SK-N-SH (cell line): ENCODE measurements at regions not wholly inside any gene's neighbourhood (a gene's known extent, or its start where the extent isn't known, plus 50 kb on each side); places are given as distances from the start of the nearest gene placed in this dataset.

Experiments used
- CTCF ChIA-PET: fragments of 300-600, 350-600 bp; formaldehyde crosslinking; extraction: SDS; loops from one replicate; lab custom pipeline; 2021; lab: Yijun Ruan, JAX
- POLR2A ChIA-PET: fragments of 350-600 bp; sonication (Branson Sonifier 250); formaldehyde crosslinking; extraction: SDS; loops from one replicate; lab custom pipeline; 2020; ENCODE audit warnings: antibody characterized with exemption, inconsistent platforms; lab: Yijun Ruan, JAX
- DNase-seq: peaks from one replicate; pipeline ENCODE4 v3.0.0; 2012
- H2AFZ ChIP-seq: fragments of 200-600 bp; sonication (generic); 2 replicates; pipeline ENCODE4 v1.8.1; 2016; ENCODE audit warnings: antibody characterized with exemption, mild to moderate bottlenecking, low read depth
- H3F3A ChIP-seq: fragments of 200-600 bp; sonication (generic); replicated peaks from 2 replicates; pipeline ENCODE3; 2016; ENCODE audit warnings: antibody characterized with exemption, mild to moderate bottlenecking; ENCODE audit not compliant: insufficient read depth
- H3K27ac ChIP-seq, 2 experiments: fragments of 200-500 bp in 1 of 2; fragments of 200-600 bp in 1 of 2; sonication (Bioruptor generic) in 1 of 2; sonication (generic), shearing (Covaris generic) in 1 of 2; 2 replicates each; pipeline versions ENCODE4 v1.5.1 to v1.6.1; 2014 to 2016; ENCODE audit warnings: low read depth in 2 of 2, inconsistent platforms in 1 of 2, low read length in 1 of 2, mild to moderate bottlenecking in 1 of 2, mixed read lengths in 1 of 2
- H3K27me3 ChIP-seq: fragments of 200-600 bp; sonication (generic), shearing (Covaris generic); 2 replicates; pipeline ENCODE4 v1.6.1; 2016; ENCODE audit warnings: mixed run types; ENCODE audit not compliant: insufficient read depth
- H3K36me3 ChIP-seq, 2 experiments: fragments of 200-500 bp in 1 of 2; fragments of 200-600 bp in 1 of 2; sonication (Bioruptor generic) in 1 of 2; sonication (generic) in 1 of 2; replicated peaks in 1 of 2; 2 replicates each; pipeline versions ENCODE3 to v1.5.1; 2014 to 2016; ENCODE audit warnings: low read length in 1 of 2, mild to moderate bottlenecking in 1 of 2; ENCODE audit not compliant: insufficient read depth in 2 of 2, control insufficient read depth in 1 of 2
- H3K4me1 ChIP-seq, 2 experiments: fragments of 200-500 bp in 1 of 2; fragments of 200-600 bp in 1 of 2; sonication (Bioruptor generic) in 1 of 2; sonication (generic), shearing (Covaris generic) in 1 of 2; 2 replicates each; pipeline versions ENCODE4 v1.5.1 to v1.6.1; 2014 to 2016; ENCODE audit warnings: low read depth in 1 of 2, low read length in 1 of 2, mixed run types in 1 of 2; ENCODE audit not compliant: insufficient read depth in 2 of 2, control insufficient read depth in 1 of 2
- H3K4me2 ChIP-seq: fragments of 200-600 bp; sonication (generic), shearing (Covaris generic); 2 replicates; pipeline ENCODE4 v1.6.1; 2017; ENCODE audit warnings: mixed run types
- H3K4me3 ChIP-seq, 2 experiments: fragments of 200-500 bp in 1 of 2; fragments of 200-600 bp in 1 of 2; sonication (Bioruptor generic) in 1 of 2; sonication (generic), shearing (Covaris generic) in 1 of 2; 2 replicates each; pipeline versions ENCODE4 v1.5.1 to v1.8.1; 2014 to 2016; ENCODE audit warnings: low read depth in 2 of 2, inconsistent platforms in 1 of 2, low read length in 1 of 2, mild to moderate bottlenecking in 1 of 2, mixed read lengths in 1 of 2, moderate library complexity in 1 of 2
- H3K79me2 ChIP-seq: fragments of 200-600 bp; sonication (generic); 2 replicates; pipeline ENCODE4 v1.8.1; 2017; ENCODE audit warnings: mild to moderate bottlenecking; ENCODE audit not compliant: insufficient read depth
- H3K9ac ChIP-seq: fragments of 200-600 bp; sonication (generic); 2 replicates; pipeline ENCODE4 v1.6.1; 2017; ENCODE audit warnings: mixed run types
- H3K9me2 ChIP-seq: fragments of 200-600 bp; sonication (generic); 2 replicates; pipeline ENCODE4 v1.6.1; 2017; ENCODE audit warnings: mixed run types
- H3K9me3 ChIP-seq: fragments of 200-600 bp; sonication (generic); 2 replicates; pipeline ENCODE4 v1.6.1; 2017; ENCODE audit warnings: mixed run types, mild to moderate bottlenecking, moderate library complexity
- H4K20me1 ChIP-seq: fragments of 200-600 bp; sonication (generic); 2 replicates; pipeline ENCODE4 v1.6.1; 2017; ENCODE audit warnings: mild to moderate bottlenecking, mixed run types; ENCODE audit not compliant: insufficient read depth
- EP300 ChIP-seq, 2 experiments: IDR thresholded peaks; 2 replicates each; pipeline versions ENCODE4 v1.4.0 to v1.6.1; 2012; ENCODE audit warnings: borderline replicate concordance in 1 of 2, low read depth in 1 of 2, low read length in 1 of 2
- FOXJ3 ChIP-seq: sonication (generic); formaldehyde crosslinking; IDR thresholded peaks from 2 replicates; pipeline ENCODE4 v1.5.1; 2020; ENCODE audit warnings: mild to moderate bottlenecking, missing genetic modification reagents
- JUND ChIP-seq: IDR thresholded peaks from 2 replicates; pipeline ENCODE4 v1.4.0; 2012
- NFIC ChIP-seq: IDR thresholded peaks from 2 replicates; pipeline ENCODE4 v1.4.0; 2012; ENCODE audit warnings: borderline replicate concordance
- POLR2AphosphoS5 ChIP-seq: IDR thresholded peaks from 2 replicates; pipeline ENCODE4 v1.6.1; 2012; ENCODE audit warnings: low read depth, low read length
- RAD21 ChIP-seq: IDR thresholded peaks from 2 replicates; pipeline ENCODE4 v1.6.1; 2012; ENCODE audit warnings: mild to moderate bottlenecking, low read length
- REST ChIP-seq: IDR thresholded peaks from 2 replicates; pipeline ENCODE4 v1.6.1; 2012; ENCODE audit warnings: mild to moderate bottlenecking, low read depth, low read length, moderate library complexity
- SIN3A ChIP-seq: IDR thresholded peaks from 2 replicates; pipeline ENCODE4 v1.6.1; 2012; ENCODE audit warnings: low read depth, mild to moderate bottlenecking, low read length, moderate library complexity, borderline replicate concordance
- SMC3 ChIP-seq: IDR thresholded peaks from 2 replicates; pipeline ENCODE4 v1.6.1; 2012; ENCODE audit warnings: low read depth, low read length, improper control_type of control experiment
- YY1 ChIP-seq: IDR thresholded peaks from 2 replicates; pipeline ENCODE4 v1.4.0; 2012; ENCODE audit warnings: low read depth, mild to moderate bottlenecking
- WGBS: methylation state at CpG from one replicate; pipeline ENCODE4 v1.1.6; 2017; ENCODE audit warnings: low lambda C conversion rate; 5-methylcytosine and 5-hydroxymethylcytosine counted together
- TF ChIP-seq, protein P1 (sequence below): fragments of 200-600 bp; sonication (generic); IDR thresholded peaks from 2 replicates; pipeline ENCODE4 v1.6.1; 2017; ENCODE audit warnings: antibody characterized with exemption, mild to moderate bottlenecking, moderate library complexity
- TF ChIP-seq, protein P2 (sequence below): fragments of 150-350 bp; IDR thresholded peaks from 2 replicates; pipeline ENCODE4 v1.6.1; 2017; ENCODE audit warnings: antibody characterized with exemption, low read length, low read depth, borderline replicate concordance

DNA sequence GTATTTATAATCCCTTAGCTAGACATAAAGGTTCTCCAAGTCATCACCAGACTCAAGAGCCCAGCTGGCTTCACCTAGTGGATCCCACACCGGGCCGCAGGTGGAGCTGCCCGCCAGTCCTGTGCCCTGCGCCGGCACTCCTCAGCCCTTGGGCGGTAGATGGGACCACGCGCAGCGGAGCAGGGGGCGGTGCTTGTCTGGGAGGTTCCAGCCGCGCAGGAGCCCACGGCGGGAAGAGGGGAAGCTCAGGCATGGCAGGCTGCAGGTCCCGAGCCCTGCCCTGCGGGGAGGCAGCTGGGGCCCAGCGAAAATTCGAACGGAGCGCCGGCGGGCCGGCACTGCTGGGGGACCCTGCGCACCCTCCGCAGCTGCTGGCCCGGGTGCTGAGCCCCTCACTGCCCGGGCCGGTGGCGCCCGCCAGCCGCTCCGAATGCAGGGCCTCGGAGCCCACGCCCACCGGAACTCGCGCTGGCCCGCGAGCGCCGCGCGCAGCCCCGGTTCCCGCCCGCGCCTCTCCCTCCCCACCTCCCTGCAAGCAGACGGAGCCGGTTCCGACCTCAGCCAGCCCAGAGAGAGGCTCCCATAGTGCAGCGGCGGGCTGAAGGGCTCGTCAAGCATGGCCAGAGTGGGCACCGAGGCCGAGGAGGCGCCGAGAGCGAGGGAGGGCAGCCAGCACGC is 675.6 kb downstream of the REEP3 start:
- Histone ChIP-seq H3K9ac (no peak overlapping the region), H2AFZ (no peak overlapping the region), H3K36me3 (no peaks in the 10 kb centered on the region), H3K4me2 (no peak overlapping the region), H3K9me3 (no peaks in the 10 kb centered on the region), H3K27me3 (no peaks in the 10 kb centered on the region), H3K9me2 (no peaks in the 10 kb centered on the region), H3K4me3 (no peak overlapping the region), H3K27ac (no peak overlapping the region), H4K20me1 (no peaks in the 10 kb centered on the region), H3F3A (no peaks in the 10 kb centered on the region), H3K4me1 (peaks cover 0 to 3% of the 10 kb centered on the region in 2 experiments; a peak in 2 of 4 replicates), H3K79me2 (no peaks in the 10 kb centered on the region)
- CTCF ChIA-PET, result no interaction called here
- no peak for DNase-seq
- POLR2A ChIA-PET, result no interaction called here
- TF ChIP-seq NFIC (no peak), RAD21 (no peak), YY1 (no peak), SIN3A (no peak), POLR2AphosphoS5 (no peak), EP300 (IDR thresholded peaks at IDR 0.05; ENCODE audit: borderline replicate concordance in 1 of 2, low read depth in 1 of 2, low read length in 1 of 2) (no peak), REST (no peak), SMC3 (no peak), FOXJ3 (CRISPR knock-in tag) (no peak), JUND (no peak)
- TF ChIP-seq, protein P1, sequence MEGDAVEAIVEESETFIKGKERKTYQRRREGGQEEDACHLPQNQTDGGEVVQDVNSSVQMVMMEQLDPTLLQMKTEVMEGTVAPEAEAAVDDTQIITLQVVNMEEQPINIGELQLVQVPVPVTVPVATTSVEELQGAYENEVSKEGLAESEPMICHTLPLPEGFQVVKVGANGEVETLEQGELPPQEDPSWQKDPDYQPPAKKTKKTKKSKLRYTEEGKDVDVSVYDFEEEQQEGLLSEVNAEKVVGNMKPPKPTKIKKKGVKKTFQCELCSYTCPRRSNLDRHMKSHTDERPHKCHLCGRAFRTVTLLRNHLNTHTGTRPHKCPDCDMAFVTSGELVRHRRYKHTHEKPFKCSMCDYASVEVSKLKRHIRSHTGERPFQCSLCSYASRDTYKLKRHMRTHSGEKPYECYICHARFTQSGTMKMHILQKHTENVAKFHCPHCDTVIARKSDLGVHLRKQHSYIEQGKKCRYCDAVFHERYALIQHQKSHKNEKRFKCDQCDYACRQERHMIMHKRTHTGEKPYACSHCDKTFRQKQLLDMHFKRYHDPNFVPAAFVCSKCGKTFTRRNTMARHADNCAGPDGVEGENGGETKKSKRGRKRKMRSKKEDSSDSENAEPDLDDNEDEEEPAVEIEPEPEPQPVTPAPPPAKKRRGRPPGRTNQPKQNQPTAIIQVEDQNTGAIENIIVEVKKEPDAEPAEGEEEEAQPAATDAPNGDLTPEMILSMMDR, result no peak
- TF ChIP-seq, protein P2, sequence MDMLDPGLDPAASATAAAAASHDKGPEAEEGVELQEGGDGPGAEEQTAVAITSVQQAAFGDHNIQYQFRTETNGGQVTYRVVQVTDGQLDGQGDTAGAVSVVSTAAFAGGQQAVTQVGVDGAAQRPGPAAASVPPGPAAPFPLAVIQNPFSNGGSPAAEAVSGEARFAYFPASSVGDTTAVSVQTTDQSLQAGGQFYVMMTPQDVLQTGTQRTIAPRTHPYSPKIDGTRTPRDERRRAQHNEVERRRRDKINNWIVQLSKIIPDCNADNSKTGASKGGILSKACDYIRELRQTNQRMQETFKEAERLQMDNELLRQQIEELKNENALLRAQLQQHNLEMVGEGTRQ, result no peak
- WGBS, result 87% methylated on average over 34 of the region's 59 CpGs
